NCI-H1105 (cell line): ENCODE measurements at regions not wholly inside any gene's neighbourhood (a gene's known extent, or its start where the extent isn't known, plus 50 kb on each side); places are given as distances from the start of the nearest gene placed in this dataset.

Experiments used
- DNase-seq: peaks from one replicate; lab custom pipeline; 2025; lab: John Stamatoyannopoulos, UW

DNA sequence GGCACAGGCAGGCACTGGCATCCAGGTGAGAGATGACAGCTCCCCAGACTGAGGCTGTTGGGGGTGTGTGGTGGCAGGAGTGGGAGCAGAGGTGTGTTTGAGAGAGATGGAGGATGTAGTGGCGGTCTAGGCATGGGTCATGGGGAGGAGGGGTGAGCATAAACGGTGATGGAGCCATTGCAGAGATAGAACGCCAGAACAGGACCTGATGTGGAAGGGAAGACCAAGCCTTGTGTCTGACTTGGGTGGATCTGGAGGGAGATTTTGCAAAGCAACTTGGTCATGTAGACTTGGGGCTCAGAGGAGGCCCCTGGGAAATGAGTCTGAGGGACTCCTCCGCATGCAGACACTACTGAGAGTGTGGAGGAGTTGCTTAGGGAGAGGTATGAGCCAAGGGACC is 50.0 kb upstream of the CLDN5 start:
- DNase-seq = no peak

DNA sequence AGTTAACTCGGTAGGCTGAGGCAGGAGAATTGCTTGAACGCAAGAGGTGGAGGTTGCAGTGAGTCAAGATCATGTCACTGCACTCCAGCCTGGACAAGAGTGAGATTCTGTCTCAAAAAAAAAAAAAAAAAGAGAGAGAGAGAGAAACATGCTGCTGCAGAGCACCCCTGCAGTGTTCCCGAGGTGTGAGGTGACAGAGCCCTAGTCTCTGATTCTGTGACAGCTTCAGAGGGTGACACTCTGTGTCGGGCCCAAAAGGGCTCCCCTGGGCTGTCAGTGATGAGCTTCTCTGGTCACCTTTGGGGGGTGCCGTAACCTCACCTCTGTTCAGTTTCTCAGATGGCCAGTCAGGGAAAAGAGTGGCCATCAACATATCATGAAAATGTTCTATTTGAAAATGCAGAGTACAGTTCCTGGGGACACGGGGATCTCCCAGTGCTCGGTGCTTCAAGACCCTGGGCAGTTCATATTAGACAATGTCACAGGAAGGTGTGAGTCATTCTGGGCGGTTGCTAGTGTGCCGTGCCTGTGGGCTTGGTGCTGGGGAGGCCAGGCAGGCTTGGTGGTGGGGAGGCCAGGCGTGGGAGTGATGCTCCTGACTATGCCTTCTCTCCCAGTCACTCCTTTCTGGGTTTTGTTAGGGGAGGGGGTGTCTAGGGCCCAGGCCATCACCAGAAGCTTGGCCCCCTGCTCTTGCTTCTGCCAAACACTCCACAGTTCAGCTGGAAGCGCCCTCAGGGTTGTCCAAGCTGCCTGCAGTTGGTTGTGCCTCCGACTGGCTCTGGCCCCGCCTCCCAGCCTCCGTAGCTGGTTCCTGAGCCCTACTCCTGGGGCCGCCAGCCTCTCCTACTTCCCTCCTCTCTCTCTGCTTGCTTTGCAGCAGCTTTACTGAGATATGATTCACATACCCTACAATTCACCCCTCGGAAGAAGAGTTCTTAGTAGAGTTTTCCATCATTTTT is 52.5 kb upstream of the CLDN5 start:
- DNase-seq = no peak

DNA sequence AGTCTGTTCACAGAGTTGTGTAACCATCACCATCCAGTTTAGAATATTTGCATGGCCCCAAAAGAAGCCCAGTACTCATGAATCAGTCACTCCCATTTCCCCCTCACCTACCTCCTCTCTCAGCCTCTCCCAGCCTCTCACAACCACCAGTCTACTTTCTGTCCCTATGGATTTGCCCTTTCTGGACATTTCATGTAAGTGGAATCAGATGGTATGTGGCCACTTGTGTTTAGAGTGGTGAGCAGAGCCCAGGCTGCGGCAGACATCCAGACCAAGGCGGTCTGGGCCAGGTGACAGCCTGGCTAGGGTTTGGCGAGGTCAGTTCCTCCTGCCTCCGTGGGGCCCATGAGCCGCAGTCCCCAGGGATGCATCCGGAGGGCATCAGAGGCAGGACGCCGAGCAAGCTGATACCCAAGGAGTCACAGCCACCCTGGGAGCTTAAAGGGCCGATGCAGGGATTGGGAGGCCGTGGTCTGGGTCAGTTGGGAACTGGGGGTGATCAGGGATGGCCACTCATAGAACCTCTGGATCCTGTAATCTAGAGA is 53.3 kb upstream of the CLDN5 start:
- DNase-seq = no peak

DNA sequence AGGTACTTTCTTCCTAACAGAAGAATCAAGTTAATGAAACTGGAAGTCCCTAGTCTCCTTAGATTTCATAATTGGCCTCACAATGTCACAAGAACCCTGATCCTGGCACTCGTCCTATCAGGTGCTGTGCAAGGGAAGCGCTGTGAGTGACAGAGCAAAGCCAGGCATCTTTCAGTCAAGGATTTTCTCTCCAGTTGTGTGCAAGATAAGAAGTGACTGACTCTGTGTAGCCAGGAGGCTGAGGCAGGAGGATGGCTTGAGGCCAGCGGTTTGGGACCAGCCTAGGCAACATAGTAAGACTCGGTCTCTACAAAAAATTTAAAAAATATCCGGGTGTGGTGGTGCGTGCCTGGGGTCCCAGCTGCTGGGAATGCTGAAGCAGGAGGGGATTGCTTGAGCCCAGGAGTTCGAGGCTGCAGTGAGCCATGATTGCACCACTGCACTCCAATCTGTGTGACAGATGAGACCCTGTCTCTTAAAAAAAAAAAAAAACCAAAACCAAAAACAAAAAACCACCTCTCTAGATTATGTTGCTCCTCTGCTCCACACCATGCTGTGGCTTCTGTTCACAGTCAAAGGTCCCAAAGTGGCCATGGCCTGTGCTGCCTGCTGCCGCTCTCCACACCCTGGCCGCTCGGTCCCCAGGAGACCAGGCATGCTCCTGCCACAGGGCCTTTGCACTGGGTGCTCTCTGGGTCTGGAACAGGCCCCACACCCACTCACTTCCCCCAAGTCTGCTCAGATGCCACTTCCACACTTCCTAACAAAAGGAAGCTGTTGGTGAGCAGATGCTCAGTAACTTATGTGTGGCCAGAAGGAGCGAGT is 54.2 kb upstream of the CLDN5 start:
- DNase-seq = no peak

DNA sequence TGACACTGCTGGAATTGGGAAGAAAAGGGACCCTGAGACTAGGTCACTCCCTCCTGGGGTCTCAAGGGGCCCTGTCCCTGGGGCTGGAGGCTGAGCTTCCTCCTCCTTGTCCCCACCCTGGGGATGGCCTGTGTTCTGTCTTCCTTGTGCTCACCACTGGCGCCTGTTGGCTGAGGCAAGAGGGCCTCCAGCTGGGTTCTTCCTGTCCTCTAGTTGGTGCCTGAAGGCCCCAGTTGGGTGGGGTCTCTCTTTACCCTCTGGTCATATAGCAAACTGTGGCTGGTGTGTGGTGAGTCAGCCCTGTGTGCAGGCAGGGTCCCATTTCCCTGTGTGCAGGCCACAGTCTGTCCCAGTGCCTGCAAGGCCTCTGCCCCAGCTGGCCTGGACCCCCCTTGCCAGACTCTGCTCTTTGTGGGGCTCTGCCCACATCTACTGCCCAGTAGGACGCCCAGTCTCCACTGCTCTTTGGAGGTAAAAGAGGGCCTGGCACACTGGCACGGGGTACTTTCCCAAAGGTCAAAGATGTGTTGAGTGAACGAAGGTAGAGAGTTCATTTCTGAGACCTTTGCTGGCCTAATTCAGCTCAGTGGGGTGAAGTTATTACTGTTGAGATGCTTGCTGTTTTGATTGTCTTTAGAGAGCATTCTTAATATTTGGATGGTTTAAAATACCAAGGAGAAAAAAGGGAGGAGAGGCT is 55.1 kb upstream of the CLDN5 start:
- no peak for DNase-seq

DNA sequence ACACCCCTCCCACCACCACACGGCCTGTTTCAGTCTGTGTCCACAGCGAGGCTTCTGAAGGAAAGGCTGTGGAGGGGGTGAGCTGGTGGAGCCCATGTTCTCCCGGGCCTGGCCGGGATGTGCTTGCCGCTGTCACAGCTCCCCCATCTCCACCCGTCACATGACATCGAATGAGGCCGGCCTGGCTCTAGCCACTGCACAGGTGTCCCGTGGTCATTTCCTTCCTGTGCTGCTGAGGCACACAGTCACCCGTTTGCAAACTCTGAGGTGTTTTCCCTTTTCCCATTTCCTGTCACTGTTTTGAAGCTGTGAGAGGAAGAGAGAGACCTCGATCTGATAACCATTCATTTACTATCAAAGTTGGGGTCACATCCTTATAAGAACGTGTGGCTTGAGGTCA is 55.7 kb upstream of the CLDN5 start:
- DNase-seq = no peak

DNA sequence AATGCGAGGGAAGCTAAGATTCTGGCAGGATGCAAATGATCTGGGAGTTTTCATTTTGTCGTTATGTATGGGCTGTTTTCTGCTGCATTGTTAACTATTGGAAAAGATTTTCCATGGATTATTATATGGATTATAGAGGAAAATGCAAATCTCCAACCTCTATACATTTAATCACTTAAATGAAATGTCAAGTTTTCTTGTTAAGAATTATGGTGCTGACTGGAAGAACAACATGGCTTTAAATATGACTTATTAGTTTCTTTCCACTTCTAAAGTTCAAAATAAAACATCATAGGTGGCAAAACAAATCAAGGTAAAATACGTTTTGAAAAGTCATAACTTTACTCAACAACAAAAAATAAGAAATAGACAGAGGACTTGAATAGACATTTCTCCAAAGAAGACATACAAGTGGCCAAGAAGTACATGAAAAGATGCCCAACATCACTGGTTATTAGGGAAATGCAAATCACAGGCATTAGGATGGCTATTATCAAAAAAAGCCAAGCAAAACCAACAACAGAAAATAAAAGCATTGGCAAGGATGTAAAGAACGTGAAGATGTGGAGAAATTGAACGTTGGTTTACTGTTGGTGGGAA is 56.2 kb upstream of the CLDN5 start:
- no peak for DNase-seq

DNA sequence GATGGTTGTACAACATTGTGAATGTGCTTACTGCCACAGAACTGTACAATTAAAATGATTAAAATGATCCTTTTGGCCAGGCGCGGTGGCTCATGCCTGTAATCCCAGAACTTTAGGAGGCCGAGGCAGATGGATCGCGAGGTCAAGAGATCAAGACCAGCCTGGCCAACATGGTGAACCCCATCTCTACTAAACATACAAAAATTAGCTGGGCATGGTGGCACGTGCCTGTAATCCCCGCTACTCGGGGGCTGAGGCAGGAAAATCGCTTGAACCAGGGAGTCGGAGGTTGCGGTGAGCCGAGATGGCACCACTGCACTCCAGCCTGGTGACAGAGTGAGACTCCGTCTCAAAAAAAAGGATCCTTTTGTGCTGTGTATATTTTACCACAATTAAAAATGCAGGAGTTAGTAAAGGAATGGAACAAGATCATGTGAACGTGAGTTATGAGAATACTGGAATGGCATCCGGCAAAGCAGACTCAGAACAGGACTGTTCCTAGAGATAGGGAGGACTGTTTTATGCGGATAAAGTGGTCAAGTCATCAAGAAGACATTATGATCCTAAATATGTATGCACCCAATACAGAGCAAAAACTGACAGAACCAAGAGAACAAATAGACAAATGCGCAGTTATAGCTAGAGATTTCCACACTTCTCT is 58.0 kb upstream of the CLDN5 start:
- no peak for DNase-seq

DNA sequence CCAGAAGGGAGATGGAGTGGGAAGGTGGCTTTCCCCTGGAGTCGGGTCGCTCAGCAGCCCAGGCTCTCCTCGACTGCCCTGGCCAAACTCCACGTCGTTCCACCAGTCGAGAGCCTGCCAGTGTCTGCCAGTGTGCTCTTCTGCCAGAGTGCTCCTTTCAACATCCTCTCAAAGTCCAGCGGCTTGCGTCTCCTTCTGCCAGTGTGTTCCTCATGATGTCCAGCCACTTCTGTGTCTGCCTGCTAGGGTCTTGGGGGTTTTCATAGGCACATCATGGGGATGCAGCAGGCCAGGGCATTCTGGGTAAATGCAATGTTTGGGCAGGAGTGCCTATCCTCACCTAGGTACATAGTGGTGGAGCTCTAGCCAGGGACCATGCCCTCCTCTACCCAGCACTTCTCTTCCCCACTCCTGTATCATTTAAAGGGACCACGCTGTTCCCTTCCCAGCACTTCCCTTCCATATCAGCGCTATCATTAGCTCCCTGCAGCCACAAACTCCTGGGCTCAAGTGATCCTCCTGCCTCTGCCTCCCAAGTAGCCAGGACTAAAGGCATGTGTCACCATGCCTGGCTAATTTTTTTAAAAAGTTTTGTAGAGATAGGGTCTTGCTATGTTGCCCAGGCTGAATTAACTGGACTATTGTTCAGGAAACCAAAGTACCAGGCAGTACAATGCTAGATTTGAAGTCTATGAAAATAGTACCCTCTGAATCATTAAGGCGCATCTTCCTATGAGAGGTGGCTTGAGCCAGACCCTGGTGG is 62.9 kb upstream of the CLDN5 start:
- DNase-seq = no peak

DNA sequence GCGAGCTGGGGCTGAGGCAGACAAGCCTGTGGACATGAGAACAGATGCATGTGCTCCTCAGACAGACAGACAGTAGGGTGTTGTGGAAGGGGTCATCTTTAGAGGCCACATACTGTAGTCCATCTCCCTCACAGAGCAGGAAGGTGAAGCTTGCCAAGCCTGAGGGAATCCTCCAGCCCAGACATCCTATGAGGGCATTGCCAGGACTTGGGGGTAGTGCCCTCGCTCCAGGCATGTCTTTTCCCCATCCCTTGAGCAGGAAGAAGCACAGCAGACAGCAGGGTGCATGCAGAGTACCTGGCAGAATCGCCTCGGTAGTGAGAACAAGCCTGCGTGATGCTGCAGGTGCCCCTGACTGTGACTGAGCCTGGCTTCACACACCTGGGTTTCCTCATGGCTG is 66.5 kb upstream of the CLDN5 start:
- DNase-seq = no peak

DNA sequence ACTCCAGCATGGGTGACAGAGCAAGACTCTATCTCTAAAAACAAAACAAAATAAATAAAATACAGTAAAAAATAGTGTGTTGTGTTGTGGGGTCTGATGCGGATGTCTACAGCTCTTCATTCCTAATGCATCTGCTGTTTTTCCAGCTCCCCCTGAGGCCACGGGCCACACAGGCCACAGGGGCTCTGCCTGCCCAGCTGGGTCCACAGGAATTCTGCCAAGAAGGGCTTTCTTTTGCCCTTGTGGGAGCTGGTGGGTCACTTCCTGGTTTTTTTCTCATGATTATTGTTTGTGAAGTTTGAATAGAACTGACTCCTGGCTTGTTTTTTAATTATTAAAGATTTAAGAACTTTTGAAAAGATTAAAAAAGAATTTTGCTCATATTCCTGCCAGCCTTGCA is 67.4 kb upstream of the CLDN5 start:
- DNase-seq = no peak

DNA sequence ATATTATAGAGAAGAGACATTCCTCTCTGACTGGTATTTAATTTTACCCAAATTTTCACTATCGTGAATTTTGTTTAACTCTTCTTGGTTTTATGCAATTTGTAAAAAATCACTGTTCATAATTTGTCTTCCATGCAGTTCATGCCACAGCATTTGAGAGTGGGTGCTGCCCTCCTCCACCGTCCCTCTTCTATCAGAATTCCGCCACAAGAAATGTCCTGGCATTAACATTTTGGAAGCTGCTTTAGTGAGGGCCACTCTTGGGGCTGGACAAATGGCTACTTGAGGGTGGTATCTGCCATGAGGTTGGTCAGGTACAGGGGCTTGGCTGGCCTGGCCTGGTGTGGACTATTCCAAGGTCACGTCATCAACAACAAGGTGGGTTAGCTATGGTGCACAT is 68.3 kb upstream of the CLDN5 start:
- DNase-seq = no peak

DNA sequence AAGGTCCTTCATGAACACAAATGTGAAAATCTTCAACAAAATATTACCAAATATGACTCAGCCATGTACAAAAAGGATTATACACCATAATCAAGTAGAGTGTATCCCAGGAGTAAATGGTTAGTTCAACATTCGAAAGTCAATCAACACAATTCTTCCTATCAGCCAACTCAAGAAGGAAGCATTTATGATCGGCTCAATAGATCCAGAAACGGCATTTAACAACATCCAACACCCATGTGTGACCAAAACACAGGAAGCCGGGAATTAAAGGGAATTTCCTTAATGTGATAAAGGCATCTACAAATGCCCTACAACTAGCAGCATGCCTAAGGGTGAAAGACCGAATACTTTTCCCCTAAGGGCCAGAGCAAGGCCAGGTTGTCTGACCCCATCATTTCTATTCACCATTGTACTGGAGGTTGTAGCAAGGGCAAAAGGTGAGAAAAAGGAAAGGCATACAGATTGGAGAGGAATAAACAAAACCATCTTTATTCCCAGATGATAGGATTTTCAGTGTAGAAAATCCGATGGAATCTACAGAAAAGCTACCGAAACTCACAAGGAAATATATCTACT is 69.9 kb upstream of the CLDN5 start:
- no peak for DNase-seq

DNA sequence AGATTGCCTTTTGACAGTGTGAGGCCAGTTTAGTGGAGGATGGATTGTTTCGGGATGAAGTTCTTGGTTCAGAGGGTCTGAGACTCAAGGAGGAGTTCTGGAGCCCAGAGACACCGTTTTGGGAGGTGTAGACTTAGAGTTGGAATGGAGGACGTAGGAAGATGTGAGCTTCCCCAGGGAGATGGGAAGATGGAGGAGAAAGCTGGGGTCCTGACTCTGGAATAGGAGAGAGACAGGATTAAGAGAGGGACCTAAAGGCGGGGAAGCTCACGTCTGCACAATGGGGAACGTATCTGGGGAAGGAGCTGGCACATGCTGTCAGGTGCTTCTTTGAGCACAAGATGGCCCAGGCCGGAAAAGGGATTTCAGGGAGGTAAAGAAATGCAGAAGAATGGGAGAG is 71.3 kb upstream of the CLDN5 start:
- DNase-seq = no peak

DNA sequence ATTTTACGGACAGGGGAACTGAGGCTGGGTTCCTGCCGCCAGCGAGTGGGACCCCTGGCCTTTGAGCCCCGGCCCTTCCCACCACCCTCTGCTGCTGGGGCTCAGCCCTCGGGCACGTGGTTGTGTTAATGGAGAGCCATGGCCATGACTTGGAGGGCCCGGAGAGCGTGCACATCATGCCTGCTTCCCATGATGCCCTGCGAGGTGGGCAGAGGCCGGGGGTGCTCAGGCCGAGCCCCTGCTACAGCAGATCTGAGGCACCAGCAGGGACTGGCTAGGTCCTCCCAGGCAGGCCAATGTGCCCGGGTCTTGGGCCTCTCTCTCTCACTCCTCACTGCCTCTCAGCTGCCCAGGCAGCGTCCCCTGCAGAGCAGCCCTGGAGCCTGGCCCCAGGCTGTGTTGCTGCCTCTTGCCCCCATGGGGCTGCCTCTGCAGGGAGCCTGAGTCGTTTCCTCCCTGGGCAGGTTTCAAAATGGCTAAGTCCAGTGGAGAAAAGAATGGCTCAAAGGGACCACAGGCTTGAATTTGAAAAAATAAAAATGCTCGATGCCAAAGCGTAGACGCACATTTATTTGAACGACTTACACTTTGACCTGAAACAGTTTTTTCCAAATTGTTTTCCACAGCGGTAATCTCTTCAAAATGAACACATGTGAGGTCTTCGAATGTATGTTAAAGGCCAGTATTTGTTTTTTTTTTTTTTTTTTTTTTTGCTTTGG is 72.6 kb upstream of the CLDN5 start:
- DNase-seq = no peak

DNA sequence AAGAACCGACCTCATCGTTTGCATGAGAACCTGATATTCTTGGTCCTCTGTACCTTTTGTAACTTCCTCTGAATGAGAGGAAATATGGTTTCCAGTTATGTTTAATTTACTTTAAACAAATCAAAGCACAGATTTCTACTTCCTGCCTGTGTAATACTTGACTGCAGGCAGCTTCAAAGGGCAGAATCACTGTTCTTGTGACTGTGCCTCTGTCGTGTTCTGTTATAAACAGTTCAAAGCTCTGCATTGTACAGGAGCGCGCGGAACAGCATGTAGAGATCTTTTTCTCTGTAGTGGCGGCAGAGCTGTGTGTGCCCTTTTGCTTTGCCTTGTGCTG is 73.2 kb upstream of the CLDN5 start:
- DNase-seq = no peak

DNA sequence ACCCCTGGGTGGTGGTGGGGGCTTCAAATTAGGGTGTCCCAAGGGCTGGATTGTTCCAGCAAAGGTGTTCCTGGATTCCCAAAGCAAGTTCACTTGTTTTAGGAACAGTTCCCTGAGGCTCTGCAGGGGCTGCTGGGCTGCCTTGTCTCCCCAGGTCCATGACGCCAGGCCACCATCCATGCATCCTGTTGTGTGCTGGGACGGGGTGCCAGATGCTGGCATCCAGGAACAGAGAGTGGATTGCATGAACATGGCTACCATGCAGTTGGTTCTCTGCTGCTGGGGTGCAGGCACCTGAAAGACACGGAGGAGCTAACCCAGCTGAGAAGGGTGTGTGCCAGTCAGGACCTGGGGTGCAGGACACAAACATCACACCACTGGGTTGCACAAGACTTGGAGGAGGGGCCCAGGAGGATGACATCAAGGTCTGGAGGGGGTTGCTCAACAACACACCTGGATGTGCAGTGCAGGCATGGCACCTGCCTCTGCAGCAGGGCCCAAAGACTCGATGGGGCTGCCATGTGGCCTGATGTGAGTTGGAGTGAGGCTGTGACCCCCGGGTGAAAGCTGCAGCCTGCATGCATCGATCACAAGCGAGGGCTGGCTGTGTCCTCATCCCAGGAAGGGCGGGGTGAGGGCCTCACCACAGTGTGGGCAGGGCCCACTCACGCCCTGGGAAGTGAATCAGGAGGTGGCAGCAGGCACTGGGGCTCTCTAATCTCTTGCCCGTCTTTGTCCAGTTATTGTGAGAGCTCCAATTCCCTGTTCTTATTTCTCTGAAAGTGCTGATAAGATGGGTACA is 74.0 kb upstream of the CLDN5 start:
- no peak for DNase-seq

DNA sequence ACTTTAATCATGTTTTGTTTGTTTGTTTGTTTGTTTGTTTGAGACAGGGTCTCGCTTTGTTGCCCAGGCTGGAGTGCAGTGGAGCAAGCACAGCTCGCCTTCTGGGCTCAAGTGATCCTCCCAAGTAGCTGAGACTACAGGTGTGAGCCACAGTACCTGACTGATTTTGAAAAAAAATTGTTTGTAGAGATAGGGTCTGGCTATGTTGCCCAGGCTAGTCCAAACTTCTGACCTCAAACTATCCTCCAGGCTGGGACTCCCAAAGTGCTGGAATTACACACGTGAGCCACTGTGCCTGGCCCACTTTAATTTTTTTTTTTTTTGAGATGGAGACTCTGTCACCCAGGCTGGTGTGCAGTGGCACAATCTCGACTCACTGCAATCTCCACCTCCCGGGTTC is 74.8 kb upstream of the CLDN5 start:
- DNase-seq = no peak
